Stimulated activated CD4-positive, alpha-beta T cell treated with anti-CD3 and anti-CD28 coated beads, TNF-alpha, amount 100 ng/mL, for 24 hours (primary cell): ENCODE measurements at regions not wholly inside any gene's neighbourhood (a gene's known extent, or its start where the extent isn't known, plus 50 kb on each side); places are given as distances from the start of the nearest gene placed in this dataset.

ENCODE experiments used
- DNase-seq, 3 experiments: peaks; one replicate each; pipeline ENCODE4 v3.0.0-alpha.2; 2020; ENCODE audit warnings: low read depth in 3 of 3

DNA sequence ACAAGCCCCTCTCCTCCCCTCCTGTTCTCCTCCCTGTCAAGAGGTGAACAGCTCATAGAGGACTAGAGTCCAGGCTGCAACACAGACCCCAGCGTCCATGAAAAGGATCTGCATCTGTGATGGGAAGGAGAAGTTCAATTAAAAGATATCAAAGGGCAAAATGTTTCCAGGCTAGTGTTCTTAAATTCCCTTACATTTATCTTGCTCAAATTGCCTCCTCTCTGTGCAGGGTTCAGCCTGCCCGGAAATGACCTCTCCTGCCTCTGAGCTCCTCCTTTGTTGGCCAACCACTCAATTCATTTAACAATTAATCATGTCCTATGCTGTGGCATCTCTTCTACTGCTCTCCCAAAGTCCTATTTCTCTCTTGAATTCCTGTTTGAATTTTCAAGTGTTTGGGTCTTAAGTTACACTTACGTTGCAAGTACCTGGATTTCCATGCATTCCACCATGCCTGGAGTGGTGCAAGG is 105.3 kb downstream of the TSN start:
- no peak for DNase-seq

DNA sequence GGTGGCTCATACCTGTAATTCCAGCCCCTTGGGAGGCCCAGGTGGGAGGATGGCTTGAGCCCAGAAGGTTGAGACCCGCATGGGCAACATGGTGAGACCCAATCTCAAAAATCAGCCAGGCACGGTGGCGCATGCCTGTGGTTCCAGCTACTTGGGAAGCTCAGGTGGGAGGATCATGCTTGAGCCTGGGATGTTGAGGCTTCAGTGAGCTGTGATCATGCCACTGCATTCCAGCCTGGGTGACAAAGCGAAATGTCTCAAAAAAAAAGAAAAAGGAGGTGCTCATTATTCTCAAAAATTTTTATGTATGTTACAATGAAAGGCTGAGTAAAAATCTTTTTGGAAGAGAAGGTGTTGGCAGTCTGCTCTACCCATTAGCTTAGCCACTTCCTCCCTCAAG is 106.8 kb downstream of the TSN start:
- DNase-seq, result no peak

DNA sequence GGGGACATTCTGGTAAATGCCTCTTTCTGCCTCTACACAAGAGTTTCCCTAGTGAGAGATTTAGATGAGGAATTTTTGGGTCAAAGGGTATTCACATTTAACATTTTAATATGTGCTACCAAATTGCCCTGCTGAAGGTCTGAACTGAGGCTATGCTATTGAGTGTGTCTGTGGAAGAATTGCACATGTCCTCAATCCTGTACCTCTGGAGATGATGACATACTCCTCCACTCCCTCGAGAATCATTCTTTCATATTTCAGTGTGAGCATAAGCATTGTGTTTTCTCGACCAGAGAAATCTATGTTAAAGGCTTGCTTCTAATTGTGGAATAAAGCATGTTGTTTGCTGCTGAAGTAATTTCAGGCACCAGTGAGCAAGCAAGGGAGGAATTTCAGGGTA is 110.5 kb downstream of the TSN start:
- DNase-seq, result no peak

DNA sequence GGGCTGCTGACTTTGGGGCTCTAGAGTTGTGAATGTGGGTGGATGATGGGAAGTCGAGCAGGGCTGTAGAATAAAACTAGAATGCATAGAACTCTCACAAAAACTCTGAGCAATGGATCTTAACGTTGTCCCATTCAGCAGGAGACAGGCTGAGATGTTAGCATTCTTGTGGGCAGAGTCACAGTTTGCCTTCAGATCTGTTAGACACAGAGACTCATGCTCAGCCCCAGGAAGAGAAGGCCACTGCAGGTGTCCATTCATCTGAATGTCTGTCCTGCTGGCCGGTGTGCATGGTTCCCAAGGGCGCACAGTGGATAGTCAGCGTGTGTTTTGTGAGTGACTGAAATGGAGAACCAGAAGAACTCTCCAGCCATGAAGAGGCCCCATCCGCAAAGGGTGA is 111.3 kb downstream of the TSN start:
- no peak for DNase-seq

DNA sequence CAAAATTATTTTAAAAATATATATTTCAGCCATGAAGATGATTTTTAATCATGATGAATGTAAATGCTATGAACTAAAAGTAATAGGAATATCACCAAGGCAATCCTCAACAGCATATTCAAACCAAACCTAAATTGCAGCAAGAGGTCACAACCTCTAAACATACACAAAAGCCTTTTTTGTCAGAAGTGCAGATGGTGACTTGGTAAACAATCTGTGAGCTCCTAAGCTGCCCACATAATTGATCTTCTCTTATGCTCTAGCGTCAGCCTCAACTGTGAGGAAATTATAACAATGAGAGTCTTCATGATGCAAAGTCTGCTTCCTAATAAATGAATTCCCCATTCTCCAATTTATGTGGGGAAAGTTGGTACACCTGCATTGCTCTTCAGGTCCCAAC is 113.2 kb downstream of the TSN start:
- DNase-seq, result no peak

DNA sequence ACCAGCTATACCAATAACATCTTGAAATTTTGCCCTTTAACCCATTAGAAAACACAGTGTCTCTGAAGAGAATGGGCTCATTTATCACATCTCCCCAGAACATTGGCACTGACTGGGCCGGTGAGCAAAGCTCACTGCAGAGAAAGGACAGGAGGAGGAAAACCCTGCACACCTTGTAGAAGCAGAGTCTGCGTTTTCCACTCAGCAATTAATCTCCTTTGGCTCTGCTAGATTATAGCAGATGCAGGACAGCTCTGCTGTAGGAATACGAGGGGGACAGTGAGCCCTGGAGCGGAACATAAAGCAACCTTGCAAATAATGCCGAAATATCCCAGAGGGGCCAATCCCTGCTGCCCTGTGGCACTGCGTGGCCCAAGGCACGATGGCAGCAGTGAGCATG is 113.9 kb downstream of the TSN start:
- no peak for DNase-seq

DNA sequence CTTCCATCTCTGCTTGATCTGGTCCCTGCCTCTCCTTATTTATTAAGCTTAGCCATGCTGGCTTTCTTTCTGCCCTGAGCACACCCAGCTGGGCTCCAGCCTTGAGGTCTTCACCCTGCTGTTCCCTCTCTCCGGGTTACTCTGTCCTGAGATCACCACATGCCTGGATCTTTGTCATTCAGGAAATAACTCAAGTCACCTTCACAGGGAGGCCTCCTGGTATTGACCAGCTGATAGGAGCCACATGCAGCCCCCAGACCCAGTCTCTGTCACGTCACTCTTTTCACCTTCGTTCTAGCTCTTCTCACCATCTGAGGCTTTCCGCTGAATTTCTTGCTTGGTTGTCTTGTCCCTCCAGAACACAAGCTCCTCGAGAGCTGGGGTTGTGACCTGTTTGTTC is 114.4 kb downstream of the TSN start:
- no peak for DNase-seq

DNA sequence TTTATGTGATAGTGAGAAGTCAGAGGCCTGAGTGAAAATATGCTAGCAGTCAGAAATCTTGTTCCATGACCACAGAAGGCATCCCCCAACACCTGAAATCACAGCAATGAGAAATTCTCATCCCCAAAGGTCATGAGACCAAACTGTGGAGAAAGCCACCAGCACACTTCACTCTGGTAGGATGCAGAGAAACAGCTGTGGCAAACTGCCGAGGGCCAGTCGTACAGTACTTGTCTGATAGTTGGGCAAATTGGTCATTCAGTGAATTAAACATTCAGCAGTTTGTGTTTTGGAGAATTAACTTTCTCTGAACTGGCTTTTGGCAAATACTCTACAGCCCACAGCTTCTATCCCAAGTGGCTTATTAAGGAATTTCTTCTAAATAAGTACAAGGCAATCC is 117.2 kb downstream of the TSN start:
- DNase-seq, result no peak

DNA sequence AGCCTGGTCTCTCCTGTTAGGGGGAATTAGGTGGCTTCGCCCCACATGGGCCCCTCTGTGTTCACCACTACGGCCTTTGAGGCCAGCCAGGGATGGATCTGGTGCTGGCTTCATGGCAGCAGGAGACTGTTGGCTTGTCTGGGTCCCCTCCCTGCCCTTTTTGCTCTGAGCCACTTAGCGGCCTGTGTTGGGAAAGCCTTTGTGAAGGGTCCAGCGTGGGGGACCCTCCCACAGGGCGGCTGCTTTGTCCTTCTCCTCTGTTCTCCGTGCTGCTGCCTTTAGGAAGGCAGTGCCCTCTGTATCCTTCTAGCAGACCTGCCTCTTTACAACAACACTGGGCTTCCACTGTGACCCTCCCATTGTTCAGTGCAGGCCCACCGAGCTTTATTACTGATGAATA is 118.4 kb downstream of the TSN start:
- no peak for DNase-seq

DNA sequence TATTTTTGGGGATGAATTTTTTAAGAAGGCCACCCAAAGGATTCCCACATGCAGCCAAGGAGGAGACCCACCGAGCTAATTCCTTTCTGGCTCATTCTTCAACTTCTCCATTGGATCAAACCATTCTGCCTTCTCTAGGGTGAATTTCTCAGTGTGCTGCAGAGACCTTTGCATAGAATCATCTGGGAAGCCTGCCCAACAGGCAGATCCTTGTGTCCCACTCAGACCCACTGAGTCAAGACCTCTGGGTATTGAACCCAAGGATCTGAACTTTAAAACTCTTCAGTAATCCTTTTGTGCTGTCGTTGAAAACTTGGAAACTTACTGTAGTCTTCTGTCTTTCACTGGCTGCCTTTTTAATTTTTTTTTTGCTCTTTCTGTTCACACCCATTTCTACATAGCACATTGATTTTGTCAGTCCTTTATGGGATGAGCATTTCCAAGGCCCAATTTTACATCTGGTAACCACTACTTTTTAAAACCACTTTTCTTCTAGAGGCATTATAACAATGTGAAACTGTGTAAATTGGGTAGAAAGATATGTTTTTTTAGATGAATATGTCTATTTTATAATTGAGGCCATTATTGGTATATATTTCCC is 120.2 kb downstream of the TSN start:
- DNase-seq, result no peak

DNA sequence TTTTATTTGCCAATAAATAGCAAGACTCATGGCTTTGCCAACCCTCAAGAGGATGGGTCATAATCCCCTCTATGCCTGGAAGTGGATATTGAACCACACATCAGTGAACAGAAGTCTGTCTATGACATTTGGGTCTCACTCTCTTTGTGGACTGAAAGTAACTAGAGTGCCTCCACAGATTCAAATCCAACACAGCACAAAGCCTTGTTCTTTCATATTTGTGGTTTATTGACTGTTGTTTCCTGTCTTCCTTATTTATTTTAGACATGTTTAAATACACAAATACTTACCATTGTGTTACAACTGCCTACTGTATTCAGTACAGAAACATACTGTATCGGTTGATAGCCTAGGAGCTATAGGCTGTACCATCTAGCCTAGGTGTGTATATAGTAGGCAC is 121.9 kb downstream of the TSN start:
- no peak for DNase-seq

DNA sequence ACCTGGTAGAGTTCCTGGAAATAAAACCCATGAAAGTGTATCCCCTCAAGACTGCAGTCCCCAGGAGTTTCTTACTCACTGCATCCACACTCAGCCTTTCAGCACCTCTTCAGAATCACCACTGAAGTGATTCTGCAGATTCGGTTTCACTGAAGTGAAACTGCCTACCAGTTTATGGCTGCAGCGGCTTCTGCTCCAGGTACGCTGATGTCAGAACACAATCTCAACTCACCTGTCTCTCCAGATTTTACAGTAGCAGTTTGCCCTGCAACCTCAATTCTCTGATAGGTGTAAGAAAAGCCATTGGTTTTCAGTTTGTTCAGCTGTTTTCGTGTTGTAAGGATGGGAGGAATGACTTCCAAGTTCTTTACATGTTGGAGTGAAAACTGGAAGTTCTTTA is 124.8 kb downstream of the TSN start:
- DNase-seq, result no peak

DNA sequence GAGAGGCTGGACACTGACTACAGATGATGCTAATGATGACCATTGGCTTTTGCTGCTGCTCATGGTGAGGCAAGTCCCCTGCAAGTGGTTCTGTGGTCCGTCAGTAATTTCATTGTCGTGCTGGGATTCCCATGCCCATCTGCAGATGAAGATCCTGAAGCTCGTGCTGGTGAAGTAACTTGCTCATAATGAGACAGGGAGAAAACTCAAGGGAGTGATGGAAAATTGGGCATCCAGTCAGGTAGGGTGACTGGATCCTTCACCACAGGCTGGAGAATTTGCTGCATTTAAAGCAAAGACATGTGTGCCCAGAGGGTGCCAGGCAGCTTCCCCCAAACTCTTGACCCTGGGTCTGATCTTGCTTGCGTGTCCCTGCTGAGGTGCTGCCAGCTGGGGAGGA is 125.6 kb downstream of the TSN start:
- DNase-seq, result no peak

DNA sequence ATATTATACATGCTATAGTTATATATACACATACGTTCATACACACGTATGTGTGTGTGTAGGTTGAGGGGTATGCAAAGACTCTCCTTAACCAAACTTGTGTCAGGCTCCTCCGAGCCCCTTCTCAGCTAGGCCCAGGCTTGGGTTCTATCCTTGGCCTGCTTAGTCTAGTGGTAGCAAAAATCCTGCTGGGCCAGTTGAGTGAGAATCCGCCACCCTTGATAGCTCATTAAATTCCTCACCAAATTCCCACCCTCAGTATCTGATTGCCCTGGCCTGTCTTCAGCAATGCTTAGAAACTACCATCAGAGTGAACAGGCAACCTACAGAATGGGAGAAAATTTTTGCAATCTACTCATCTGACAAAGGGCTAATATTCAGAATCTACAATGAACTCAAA is 126.5 kb downstream of the TSN start:
- no peak for DNase-seq

DNA sequence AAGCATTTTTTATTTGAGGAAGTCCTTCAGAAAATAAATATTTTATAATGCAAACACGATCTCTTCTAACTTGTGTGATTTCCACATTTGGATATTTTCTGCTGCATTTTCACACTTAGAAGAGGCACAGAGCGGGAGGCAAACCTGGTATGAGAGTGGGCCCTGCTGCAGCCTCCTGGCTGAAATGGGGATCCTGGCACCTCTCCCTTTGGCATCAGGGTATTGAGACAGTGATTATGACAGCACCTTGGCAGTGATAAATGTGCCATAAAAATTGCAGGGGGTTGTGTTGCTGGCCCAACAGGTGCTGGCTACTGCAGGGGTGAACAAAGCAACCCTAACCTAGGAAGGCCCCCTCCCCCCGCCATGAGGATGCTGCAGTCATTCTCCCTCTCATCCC is 128.6 kb downstream of the TSN start:
- DNase-seq, result no peak

DNA sequence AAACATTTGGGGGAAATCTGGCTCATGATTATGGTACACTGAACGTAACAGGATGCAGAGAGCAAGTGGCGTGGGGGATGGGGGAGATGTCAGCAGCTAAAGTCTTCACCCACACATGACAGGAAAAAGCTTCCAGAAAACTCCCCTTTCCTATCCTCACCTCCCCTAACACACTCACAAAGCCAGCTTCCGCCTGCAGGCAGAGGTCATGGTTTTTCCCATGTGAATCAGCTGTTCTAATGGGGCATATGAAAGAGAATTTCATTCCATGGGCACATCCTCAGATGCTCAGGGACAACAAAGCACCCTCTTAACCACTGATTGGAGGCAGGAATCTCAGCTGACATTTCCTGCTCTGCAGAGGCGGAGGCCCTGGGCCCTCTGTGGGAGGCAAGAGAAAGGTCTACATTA is 129.1 kb downstream of the TSN start:
- no peak for DNase-seq

DNA sequence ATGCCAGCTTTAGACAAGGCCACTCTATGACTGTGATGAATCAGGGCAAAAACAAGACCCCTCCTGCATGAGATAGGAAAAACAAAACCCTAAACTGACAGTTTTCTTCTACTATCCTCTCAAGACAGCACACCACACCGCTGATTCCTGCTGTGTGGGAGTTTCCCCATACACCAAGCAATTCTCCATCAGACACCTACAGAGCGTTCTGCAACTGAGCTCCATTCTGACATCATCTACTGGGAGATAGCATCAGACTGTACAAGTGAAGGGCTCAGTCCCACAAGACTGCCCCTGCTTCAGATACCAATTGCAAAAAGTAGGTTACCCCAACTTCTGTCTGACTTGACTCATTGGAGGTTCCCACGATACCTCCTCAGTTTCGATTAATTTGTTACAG is 130.6 kb downstream of the TSN start:
- no peak for DNase-seq

DNA sequence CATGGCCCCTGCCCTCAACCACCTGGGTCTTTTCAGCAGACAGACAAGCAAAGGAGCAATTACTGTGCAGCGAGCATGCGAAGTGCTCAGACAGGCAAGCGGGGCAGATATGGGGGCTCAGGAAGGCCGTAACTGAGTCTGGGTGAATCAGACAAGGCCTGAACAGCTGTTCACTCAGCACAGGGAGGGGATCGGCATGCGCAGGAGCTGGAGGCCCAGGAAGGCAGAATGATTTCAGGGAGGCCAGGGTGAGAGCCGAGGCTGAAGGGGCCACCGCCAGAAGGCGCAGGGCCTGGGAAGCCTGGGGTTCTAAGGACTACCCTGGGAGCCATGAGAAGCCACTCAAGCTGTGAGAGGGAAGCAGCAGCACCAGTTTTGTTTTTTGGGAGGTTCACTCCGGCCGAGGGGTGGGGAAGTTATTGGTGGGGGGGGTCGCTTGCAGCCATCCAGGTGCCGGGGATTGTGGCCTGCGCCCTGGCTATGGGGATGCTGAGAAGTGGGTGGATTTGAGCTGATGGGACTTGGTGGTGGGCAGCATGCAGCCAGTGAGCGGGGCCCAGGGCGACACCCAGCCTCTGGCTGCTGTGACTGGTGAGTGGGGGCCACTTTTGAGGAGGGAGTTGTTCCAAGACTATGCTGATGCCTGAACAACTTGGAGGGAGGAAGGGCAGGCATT is 132.2 kb downstream of the TSN start:
- DNase-seq, result no peak

DNA sequence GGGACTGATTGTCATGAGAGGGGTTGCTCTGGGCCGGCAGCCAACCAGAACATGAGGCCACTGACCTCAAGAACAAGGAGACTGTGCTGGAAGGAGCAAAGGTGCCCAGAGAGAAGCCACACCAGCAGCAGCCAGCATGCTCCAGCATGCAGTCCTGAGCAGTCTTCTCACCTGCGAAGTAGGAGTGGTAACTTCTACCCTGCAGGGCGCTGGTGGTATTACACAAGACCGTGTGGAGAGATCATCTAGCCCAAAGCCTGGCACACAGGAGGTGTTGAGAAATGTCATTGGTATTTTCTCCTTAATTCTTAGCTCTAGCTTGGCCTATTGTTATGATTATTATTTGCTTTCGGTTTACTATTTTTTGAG is 132.7 kb downstream of the TSN start:
- DNase-seq, result peak in 1 of 3 experiments; percentile 18

DNA sequence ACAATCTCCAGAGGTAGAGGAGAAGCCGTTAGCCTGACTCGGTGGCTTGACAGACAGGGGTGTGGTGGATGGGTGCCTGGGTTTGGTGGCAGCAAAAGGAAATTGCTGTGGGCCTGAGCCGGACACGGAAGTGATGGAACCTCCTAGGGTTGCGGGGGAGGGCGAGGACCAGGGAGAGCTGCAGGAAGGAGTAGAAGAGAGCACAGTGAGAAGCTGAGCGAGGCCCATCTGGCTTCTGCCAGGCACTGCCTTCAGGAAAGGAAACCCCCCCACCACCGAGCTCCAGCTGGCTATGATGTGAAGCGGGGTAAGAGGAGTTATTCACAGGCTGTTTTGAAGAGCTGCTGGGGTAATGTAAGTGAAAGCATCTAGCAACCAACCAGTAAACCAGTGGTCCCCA is 134.6 kb downstream of the TSN start:
- no peak for DNase-seq

DNA sequence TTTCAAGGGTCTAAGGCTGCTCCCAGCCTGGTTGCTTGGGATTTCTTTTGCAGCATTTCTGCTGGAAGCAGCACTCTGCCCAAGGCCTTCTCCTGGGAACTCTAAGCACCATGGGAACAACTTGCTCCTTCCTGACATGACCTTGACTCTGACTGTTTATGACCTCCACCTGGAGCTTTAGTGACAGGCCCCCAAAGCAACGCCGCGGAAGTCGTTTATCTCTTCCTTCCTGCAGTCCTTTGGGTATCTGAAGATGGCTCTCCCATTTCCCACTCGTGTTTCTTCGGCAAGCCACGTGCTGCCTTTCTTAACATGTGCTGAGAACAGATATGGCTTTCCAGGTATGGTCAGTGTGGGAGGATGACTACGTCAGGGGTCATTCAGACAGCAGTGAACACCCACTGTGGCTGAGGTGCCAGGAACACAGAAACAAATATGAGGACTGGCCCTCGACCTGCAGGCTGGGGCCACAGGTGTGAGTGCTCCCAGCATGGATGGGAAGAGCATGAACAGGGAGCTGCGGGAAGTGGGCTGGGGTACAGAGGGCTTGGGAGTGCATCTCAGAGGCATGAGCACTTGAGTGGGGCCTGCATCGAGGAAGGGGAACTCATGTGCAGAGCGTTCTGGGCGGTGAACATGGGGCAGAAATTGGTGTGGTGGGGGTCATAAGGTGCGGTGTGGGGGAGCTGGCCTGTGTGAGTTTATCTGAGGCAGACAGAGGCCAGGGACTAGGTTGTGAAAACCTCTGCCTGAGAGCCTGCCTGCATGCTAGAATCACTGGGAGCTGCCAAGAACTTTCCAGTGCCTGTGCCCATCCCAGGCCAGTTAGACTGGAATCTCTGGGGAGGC is 140.5 kb downstream of the TSN start:
- no peak for DNase-seq

DNA sequence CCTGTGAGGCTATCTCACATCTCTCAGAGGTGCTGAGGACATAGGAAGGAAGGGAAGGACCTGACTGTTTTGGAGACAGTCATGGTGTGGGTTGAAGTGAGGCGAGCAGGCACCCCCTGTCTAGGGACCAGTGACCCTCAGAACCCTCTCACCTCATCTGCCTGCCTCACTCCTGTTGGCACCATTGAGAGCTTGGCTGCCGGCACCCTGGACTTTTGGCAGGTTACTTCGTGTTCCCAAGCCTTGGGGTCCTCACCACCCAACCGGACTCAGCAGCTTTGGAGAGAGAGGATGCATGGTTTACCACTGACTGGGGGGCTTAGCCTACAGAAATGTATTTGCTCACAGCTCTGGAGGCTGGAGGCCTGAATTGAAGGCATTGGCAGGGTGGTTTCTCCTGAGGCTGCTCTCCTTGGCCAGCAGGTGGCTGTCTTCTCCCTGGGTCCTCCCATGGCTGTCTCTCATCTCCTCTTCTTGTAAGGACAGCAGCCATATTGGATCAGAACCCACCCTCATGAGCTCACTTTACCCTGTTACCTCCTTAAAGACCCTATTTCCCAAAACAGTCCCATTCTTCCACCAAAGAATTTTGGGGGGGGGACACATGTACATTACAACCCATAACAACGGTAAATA is 142.0 kb downstream of the TSN start:
- no peak for DNase-seq

DNA sequence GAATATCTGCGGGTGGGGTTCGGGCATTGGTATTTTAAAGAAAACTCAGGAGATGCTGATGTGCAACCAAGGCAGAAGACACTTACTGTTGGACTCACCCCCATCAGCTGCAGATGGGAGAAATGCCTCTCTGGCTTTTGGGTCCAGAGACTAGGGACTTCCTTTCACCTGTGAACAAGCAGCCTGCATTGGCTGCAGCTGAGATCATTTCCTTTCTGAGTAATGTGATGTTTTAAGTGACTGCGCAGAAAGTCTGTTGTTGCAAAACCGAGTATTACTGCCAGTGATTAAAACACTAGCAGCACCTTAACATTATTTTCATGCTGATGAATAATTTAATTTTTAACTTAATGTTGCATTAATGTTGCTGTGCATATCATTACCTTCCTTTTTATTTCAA is 143.0 kb downstream of the TSN start:
- DNase-seq, result no peak
